GM19395 (cell line): ENCODE measurements at regions not wholly inside any gene's neighbourhood (a gene's known extent, or its start where the extent isn't known, plus 50 kb on each side); places are given as distances from the start of the nearest gene placed in this dataset.
"Not testable (repeated sequence)": the region's sequence is repeated elsewhere in the genome, so short reads cannot be mapped to it uniquely, and the experiment has no call there.

Source experiments
- ATAC-seq: cut with Tn5 transposase; IDR thresholded peaks from one replicate; pipeline ENCODE4 v1.9.1; 2021; ENCODE audit warnings: mild to moderate bottlenecking, moderate library complexity; ENCODE audit not compliant: unreplicated experiment

GRCh38 chr20:1845163-1845523 lies 50.1 kb upstream of the SIRPA start:
- no peak for ATAC-seq

- ATAC-seq, result peak; percentile 95
Measured at GRCh38 chr20:1844325-1845162, 50.7 kb upstream of the SIRPA start.

- no peak for ATAC-seq
Measured at GRCh38 chr20:1842281-1842680, 52.9 kb upstream of the SIRPA start.

- ATAC-seq, result no peak
Measured at GRCh38 chr20:1841554-1842140, 53.6 kb upstream of the SIRPA start.

- no peak for ATAC-seq
Measured at GRCh38 chr20:1840817-1841553, 54.2 kb upstream of the SIRPA start.

GRCh38 chr20:1839376-1840317 lies 55.6 kb upstream of the SIRPA start:
- not testable (repeated sequence) for ATAC-seq

- no peak for ATAC-seq
Measured at GRCh38 chr20:1838556-1839279, 56.5 kb upstream of the SIRPA start.

- ATAC-seq, result no peak
Measured at GRCh38 chr20:1835186-1836035, 59.8 kb upstream of the SIRPA start.

- no peak for ATAC-seq
Measured at GRCh38 chr20:1833728-1834726, 61.2 kb upstream of the SIRPA start.

GRCh38 chr20:1833216-1833615 lies 62.0 kb upstream of the SIRPA start:
- no peak for ATAC-seq

GRCh38 chr20:1832634-1833033 lies 62.6 kb upstream of the SIRPA start:
- no peak for ATAC-seq

- ATAC-seq, result no peak
Measured at GRCh38 chr20:1831606-1832005, 63.6 kb upstream of the SIRPA start.

GRCh38 chr20:1831096-1831495 lies 64.1 kb upstream of the SIRPA start:
- no peak for ATAC-seq

- ATAC-seq, result no peak
Measured at GRCh38 chr20:1830240-1830639, 65.0 kb upstream of the SIRPA start.

- ATAC-seq, result no peak
Measured at GRCh38 chr20:1829531-1829930, 65.7 kb upstream of the SIRPA start.

- no peak for ATAC-seq
Measured at GRCh38 chr20:1828786-1829131, 66.4 kb upstream of the SIRPA start.

- ATAC-seq, result no peak
Measured at GRCh38 chr20:1827974-1828785, 67.0 kb upstream of the SIRPA start.
